Caco-2 (cell line): ENCODE measurements at regions not wholly inside any gene's neighbourhood (a gene's known extent, or its start where the extent isn't known, plus 50 kb on each side); places are given as distances from the start of the nearest gene placed in this dataset.

ENCODE experiments used
- BruUV-seq: library from RNA; stranded (reverse); fragments of 400-500 nt; replicated peaks from 2 replicates; lab custom pipeline; 2021; lab: Mats Ljungman, UMichigan
- CTCF ChIA-PET: fragments of 300-600 bp; sonication (Branson Sonifier 250); formaldehyde crosslinking; loops from one replicate; lab custom pipeline; 2022; ENCODE audit warnings: antibody characterized with exemption; lab: Charles Lee
- POLR2A ChIA-PET: fragments of 300-600 bp; sonication (Branson Sonifier 250); formaldehyde crosslinking; loops from one replicate; lab custom pipeline; 2022; ENCODE audit warnings: antibody characterized with exemption; lab: Charles Lee
- DNase-seq, 2 experiments: peaks; one replicate each; pipeline versions ENCODE4 v3.0.0 to v3.0.0-alpha.2; 2020 to 2022
- H3K27me3 ChIP-seq: replicated peaks from 2 replicates; pipeline ENCODE4 v1.6.0; 2011; ENCODE audit warnings: low read length; ENCODE audit not compliant: control insufficient read depth, insufficient read depth
- H3K36me3 ChIP-seq: 2 replicates; pipeline ENCODE4 v1.5.1; 2011; ENCODE audit warnings: low read length; ENCODE audit not compliant: control insufficient read depth, insufficient read depth
- H3K4me1 ChIP-seq: fragments of 250-450 bp; sonication (Bioruptor Pico); 2 replicates; pipeline ENCODE4 v1.5.1; 2020; ENCODE audit warnings: mild to moderate bottlenecking
- H3K4me3 ChIP-seq: 2 replicates; pipeline ENCODE4 v1.5.1; 2011; ENCODE audit warnings: low read depth, mild to moderate bottlenecking, control low read depth, low read length
- H3K9me3 ChIP-seq: fragments of 250-450 bp; sonication (Bioruptor Pico); 2 replicates; pipeline ENCODE4 v1.5.1; 2020; ENCODE audit warnings: mild to moderate bottlenecking, moderate library complexity
- H3K27ac Mint-ChIP-seq: one replicate; pipeline ENCODE4 v1.8.0; 2022; ENCODE audit warnings: mixed read lengths; ENCODE audit not compliant: unreplicated experiment
- H3K27me3 Mint-ChIP-seq: one replicate; pipeline ENCODE4 v1.8.0; 2022; ENCODE audit warnings: mixed read lengths; ENCODE audit not compliant: insufficient read depth, unreplicated experiment
- H3K36me3 Mint-ChIP-seq: one replicate; pipeline ENCODE4 v1.8.0; 2022; ENCODE audit warnings: mild to moderate bottlenecking, mixed read lengths; ENCODE audit not compliant: insufficient read depth, unreplicated experiment
- H3K4me1 Mint-ChIP-seq: one replicate; pipeline ENCODE4 v1.8.0; 2022; ENCODE audit warnings: low read depth, mixed read lengths; ENCODE audit not compliant: unreplicated experiment
- H3K4me3 Mint-ChIP-seq: one replicate; pipeline ENCODE4 v1.8.0; 2022; ENCODE audit warnings: mild to moderate bottlenecking, moderate library complexity, mixed read lengths; ENCODE audit not compliant: unreplicated experiment
- H3K9me3 Mint-ChIP-seq: one replicate; pipeline ENCODE4 v1.8.0; 2022; ENCODE audit warnings: mixed read lengths; ENCODE audit not compliant: unreplicated experiment
- CTCF ChIP-seq, 2 experiments: fragments of 200-600 bp in 1 of 2; IDR thresholded peaks; 1 replicate in 1 of 2; 2 replicates in 1 of 2; pipeline versions ENCODE4 v1.5.1 to v1.8.0; 2011 to 2022; ENCODE audit warnings: antibody characterized with exemption in 1 of 2, control low read depth in 1 of 2, inconsistent platforms in 1 of 2, low read depth in 1 of 2, low read length in 1 of 2, mild to moderate bottlenecking in 1 of 2, moderate library complexity in 1 of 2; ENCODE audit not compliant: insufficient read depth in 1 of 2, severe bottlenecking in 1 of 2, unreplicated experiment in 1 of 2
- intact Hi-C: fragments of 100-400 bp; cut with micrococcal nuclease; formaldehyde crosslinking; loops from one replicate; pipeline ENCODE4 v1.10.0; 2022; ENCODE audit not compliant: unreplicated experiment

- no peaks in the 10 kb centered on the region for H3K36me3 Mint-ChIP-seq
- H3K27me3 ChIP-seq, result no peaks in the 10 kb centered on the region
- CTCF ChIA-PET, result no interaction called here
- no peak for DNase-seq
- no peak overlapping the region for H3K4me3 Mint-ChIP-seq
- no peak overlapping the region for H3K4me3 ChIP-seq
- H3K9me3 ChIP-seq, result peaks cover 6% of the 10 kb centered on the region
- peaks cover 4% of the 10 kb centered on the region for H3K27me3 Mint-ChIP-seq
- H3K9me3 Mint-ChIP-seq, result peaks cover 21% of the 10 kb centered on the region
- H3K4me1 ChIP-seq, result peaks cover 18% of the 10 kb centered on the region
- intact Hi-C loops, result loop anchor here (5.0 kb wide), 1 partner anchor 129 kb away; no protein-coding TSS in a partner anchor
- no peak for TF ChIP-seq CTCF (IDR thresholded peaks at IDR 0.05; ENCODE audit: insufficient read depth in 1 of 2, low read depth in 1 of 2, low read length in 1 of 2, severe bottlenecking in 1 of 2, unreplicated experiment in 1 of 2)
- peaks cover 10% of the 10 kb centered on the region for H3K4me1 Mint-ChIP-seq
- no peak overlapping the region for H3K27ac Mint-ChIP-seq
- H3K36me3 ChIP-seq, result no peaks in the 10 kb centered on the region
- POLR2A ChIA-PET, result no interaction called here
- no TSS peak for BruUV-seq
Observed at GRCh38 chr10:113433711-113434110, 119.1 kb upstream of the HABP2 start.

- DNase-seq, result no peak
- Mint-ChIP-seq H3K27me3 (peaks cover 4% of the 10 kb centered on the region), H3K4me3 (no peak overlapping the region), H3K9me3 (peaks cover 21% of the 10 kb centered on the region), H3K36me3 (no peaks in the 10 kb centered on the region), H3K4me1 (peaks cover 10% of the 10 kb centered on the region), H3K27ac (no peak overlapping the region)
- ChIA-PET POLR2A (no interaction called here), CTCF (no interaction called here)
- TF ChIP-seq CTCF (IDR thresholded peaks at IDR 0.05; ENCODE audit: insufficient read depth in 1 of 2, low read depth in 1 of 2, low read length in 1 of 2, severe bottlenecking in 1 of 2, unreplicated experiment in 1 of 2), result no peak
- no peaks in the 10 kb centered on the region for H3K36me3 ChIP-seq
- no TSS peak for BruUV-seq
- intact Hi-C loops, result loop anchor here (5.0 kb wide), 1 partner anchor 128 kb away; no protein-coding TSS in a partner anchor
- H3K27me3 ChIP-seq, result no peaks in the 10 kb centered on the region
- H3K9me3 ChIP-seq, result peaks cover 6% of the 10 kb centered on the region
- H3K4me3 ChIP-seq, result no peak overlapping the region
- H3K4me1 ChIP-seq, result peaks cover 18% of the 10 kb centered on the region
Observed at GRCh38 chr10:113434315-113434714, 118.5 kb upstream of the HABP2 start.

GRCh38 chr10:113434950-113435349, 117.9 kb upstream of the HABP2 start:
- Histone ChIP-seq H3K4me1 (peaks cover 18% of the 10 kb centered on the region), H3K27me3 (no peaks in the 10 kb centered on the region), H3K9me3 (peaks cover 6% of the 10 kb centered on the region), H3K36me3 (no peaks in the 10 kb centered on the region), H3K4me3 (no peak overlapping the region)
- Mint-ChIP-seq H3K27me3 (peaks cover under 1% of the 10 kb centered on the region), H3K4me3 (no peak overlapping the region), H3K36me3 (no peaks in the 10 kb centered on the region), H3K27ac (no peak overlapping the region), H3K4me1 (peaks cover 10% of the 10 kb centered on the region), H3K9me3 (peaks cover 21% of the 10 kb centered on the region)
- BruUV-seq, result no TSS peak
- ChIA-PET POLR2A (no interaction called here), CTCF (no interaction called here)
- intact Hi-C loops, result loop anchor here (5.0 kb wide), 1 partner anchor 127 kb away; no protein-coding TSS in a partner anchor
- no peak for DNase-seq
- no peak for TF ChIP-seq CTCF (IDR thresholded peaks at IDR 0.05; ENCODE audit: insufficient read depth in 1 of 2, low read depth in 1 of 2, low read length in 1 of 2, severe bottlenecking in 1 of 2, unreplicated experiment in 1 of 2)
